BJ (cell line): ENCODE measurements at regions not wholly inside any gene's neighbourhood (a gene's known extent, or its start where the extent isn't known, plus 50 kb on each side); places are given as distances from the start of the nearest gene placed in this dataset.
"Not testable (repeated sequence)": the region's sequence is repeated elsewhere in the genome, so short reads cannot be mapped to it uniquely, and the experiment has no call there.

ENCODE experiments used
- CTCF ChIA-PET: fragments of 350-600 bp; formaldehyde crosslinking; extraction: SDS; loops from one replicate; lab custom pipeline; 2021; ENCODE audit warnings: antibody characterized with exemption, inconsistent platforms; lab: Yijun Ruan, JAX
- POLR2A ChIA-PET: fragments of 300-600 bp; sonication (Branson Sonifier 250); formaldehyde crosslinking; extraction: SDS; loops from one replicate; lab custom pipeline; 2021; ENCODE audit warnings: antibody characterized with exemption; lab: Charles Lee
- DNase-seq: peaks from one replicate; pipeline ENCODE4 v3.0.0-alpha.2; 2011; ENCODE audit warnings: low read depth
- H3K27me3 ChIP-seq: 2 replicates; pipeline ENCODE4 v1.6.0; 2011; ENCODE audit warnings: low read length; ENCODE audit not compliant: control insufficient read depth, insufficient read depth
- H3K36me3 ChIP-seq: 2 replicates; pipeline ENCODE4 v1.5.1; 2011; ENCODE audit warnings: low read length; ENCODE audit not compliant: control insufficient read depth, insufficient read depth
- H3K4me3 ChIP-seq: 2 replicates; pipeline ENCODE4 v1.5.1; 2011; ENCODE audit warnings: low read depth, mild to moderate bottlenecking, control low read depth, low read length
- TF ChIP-seq, protein P1 (sequence below): IDR thresholded peaks from 2 replicates; pipeline ENCODE4 v1.5.1; 2011; ENCODE audit warnings: low read depth, mild to moderate bottlenecking, control low read depth, inconsistent platforms, low read length, moderate library complexity; ENCODE audit not compliant: insufficient read depth

DNA sequence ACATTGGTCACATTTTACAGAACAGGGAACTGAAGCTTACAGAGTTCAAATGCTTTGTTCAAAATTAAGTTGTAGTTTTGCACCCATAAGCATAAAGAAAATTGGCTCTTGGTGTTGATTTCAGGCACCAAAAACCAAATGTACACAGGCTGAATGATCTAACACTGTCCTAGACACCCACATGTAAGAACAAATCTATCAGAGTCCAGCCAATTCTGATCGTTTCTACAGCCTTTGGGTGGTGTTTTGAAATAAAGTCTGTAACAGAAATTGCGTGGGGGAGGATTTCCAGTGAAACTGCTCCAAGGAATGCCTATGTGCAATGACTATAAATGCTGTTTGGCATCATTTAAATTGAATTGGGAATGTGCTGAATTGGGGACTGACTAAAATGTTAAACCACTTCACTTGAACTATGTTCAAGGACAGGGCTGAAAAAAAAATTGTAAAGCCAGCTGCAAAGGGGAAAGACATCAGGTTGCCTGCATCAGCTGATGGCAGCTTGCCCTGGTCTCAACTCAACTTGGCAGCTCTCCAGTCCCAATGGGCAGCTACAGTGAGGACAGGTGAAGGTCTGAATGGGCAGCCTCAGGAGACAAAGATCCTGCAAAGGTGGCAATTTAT lies 92.2 kb upstream of the TRPC7 start:
- Histone ChIP-seq H3K27me3 (no peaks in the 10 kb centered on the region), H3K36me3 (no peaks in the 10 kb centered on the region), H3K4me3 (no peak overlapping the region)
- TF ChIP-seq, protein P1, sequence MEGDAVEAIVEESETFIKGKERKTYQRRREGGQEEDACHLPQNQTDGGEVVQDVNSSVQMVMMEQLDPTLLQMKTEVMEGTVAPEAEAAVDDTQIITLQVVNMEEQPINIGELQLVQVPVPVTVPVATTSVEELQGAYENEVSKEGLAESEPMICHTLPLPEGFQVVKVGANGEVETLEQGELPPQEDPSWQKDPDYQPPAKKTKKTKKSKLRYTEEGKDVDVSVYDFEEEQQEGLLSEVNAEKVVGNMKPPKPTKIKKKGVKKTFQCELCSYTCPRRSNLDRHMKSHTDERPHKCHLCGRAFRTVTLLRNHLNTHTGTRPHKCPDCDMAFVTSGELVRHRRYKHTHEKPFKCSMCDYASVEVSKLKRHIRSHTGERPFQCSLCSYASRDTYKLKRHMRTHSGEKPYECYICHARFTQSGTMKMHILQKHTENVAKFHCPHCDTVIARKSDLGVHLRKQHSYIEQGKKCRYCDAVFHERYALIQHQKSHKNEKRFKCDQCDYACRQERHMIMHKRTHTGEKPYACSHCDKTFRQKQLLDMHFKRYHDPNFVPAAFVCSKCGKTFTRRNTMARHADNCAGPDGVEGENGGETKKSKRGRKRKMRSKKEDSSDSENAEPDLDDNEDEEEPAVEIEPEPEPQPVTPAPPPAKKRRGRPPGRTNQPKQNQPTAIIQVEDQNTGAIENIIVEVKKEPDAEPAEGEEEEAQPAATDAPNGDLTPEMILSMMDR = no peak
- no peak for DNase-seq
- ChIA-PET CTCF (no interaction called here), POLR2A (no interaction called here)

- POLR2A ChIA-PET = no interaction called here
- TF ChIP-seq, protein P1 = no peak
- no peaks in the 10 kb centered on the region for H3K36me3 ChIP-seq
- CTCF ChIA-PET = no interaction called here
- DNase-seq = no peak
- no peak overlapping the region for H3K4me3 ChIP-seq
- no peaks in the 10 kb centered on the region for H3K27me3 ChIP-seq
These were observed 90.1 kb upstream of the TRPC7 start for GRCh38 chr5:136455409-136455808.

DNA sequence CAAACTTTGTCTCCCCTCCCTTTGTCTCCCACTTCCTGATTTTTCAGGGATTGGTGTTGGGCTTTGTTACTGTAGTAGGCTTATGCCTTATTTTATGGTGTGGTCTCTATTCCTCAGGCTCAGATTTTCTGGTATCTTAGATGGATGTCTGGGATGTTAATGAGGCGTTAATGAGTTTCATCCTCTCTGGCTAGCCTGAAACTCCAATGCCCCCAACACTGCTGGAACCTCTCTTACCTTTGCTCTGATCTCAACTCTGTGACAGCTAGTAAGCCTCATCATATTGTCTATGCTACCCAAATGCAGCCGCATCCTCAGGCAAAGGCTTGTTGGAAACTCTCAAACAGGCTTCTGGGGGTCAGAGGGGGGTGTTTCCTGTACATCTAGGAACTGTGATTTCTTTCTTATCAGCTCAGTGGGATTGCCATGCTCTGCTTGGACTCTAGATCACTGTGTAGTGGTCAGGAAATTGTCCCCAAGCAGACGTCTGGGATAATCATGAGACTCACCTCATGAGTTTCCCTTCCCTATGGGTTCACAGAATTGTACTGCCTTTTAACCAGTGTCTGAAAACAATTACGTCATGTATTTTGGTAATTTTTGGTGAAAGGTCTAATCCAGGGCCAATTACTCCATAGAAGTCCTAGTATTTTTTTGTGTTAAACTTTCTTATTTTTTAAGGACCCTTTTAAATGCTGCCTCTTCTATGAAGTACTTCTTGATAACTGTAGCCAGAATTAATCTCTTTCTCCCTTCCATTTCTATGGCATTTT lies 88.8 kb upstream of the TRPC7 start:
- Histone ChIP-seq H3K36me3 (no peaks in the 10 kb centered on the region), H3K27me3 (no peaks in the 10 kb centered on the region), H3K4me3 (no peak overlapping the region)
- ChIA-PET CTCF (no interaction called here), POLR2A (no interaction called here)
- TF ChIP-seq, protein P1 = no peak
- no peak for DNase-seq

GRCh38 chr5:136453199-136453598 lies 87.9 kb upstream of the TRPC7 start:
- Histone ChIP-seq H3K4me3 (no peak overlapping the region), H3K27me3 (no peaks in the 10 kb centered on the region), H3K36me3 (no peaks in the 10 kb centered on the region)
- ChIA-PET CTCF (no interaction called here), POLR2A (no interaction called here)
- TF ChIP-seq, protein P1 = no peak
- DNase-seq = no peak

DNA sequence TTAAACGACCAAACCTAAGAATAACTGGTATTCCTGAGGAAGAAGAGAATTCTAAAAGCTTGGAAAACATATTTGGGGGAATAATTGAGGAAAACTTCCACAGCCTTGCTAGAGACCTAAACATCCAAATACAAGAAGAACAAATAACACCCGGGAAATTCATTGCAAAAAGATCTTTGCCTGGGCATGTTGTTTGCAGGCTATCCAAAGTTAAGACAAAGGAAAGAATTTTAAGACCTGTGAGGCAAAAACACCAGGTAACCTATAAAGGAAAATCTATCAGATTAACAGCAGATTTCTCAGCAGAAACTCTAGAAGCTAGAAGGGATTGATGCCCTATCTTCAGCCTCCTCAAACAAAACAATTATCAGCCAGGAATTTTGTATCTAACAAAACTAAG lies 82.2 kb upstream of the TRPC7 start:
- H3K4me3 ChIP-seq, H3K36me3 ChIP-seq, POLR2A ChIA-PET, DNase-seq, H3K27me3 ChIP-seq: not testable (repeated sequence)
- CTCF ChIA-PET = interaction anchor here (0.6 to 1.1 kb wide), 2 partner anchors 18 to 30 kb away, joined by 3 to 4 read pairs; no protein-coding TSS in a partner anchor
